ENCODE measurements at regions not wholly inside any gene's neighbourhood (a gene's known extent, or its start where the extent isn't known, plus 50 kb on each side); places are given as distances from the start of the nearest gene placed in this dataset.

DNA sequence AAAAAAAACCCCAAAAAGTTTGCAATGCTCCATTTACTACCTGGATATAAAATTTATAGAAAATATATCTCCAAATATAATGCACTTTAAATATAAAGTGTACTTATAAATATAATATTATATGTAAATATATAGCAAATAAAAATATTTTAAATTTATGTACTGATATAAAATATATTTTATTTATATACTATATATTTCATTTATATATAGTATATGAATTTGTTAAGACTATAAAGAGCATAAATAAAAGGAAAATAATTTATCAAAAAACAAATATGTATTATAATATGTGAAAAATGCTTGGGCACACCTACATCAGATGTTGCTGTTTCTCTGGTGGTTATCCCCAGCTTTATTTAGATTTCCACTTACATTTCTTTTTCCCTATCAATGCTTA, 71.0 kb upstream of the ZBTB18 start:
- TF ChIP-seq POLR2A (IDR thresholded peaks at IDR 0.05; ENCODE audit: extremely low read depth, insufficient read length) (no peak), MYC (IDR thresholded peaks at IDR 0.05; ENCODE audit: low read depth, low read length) (no peak)
- TF ChIP-seq, protein P1, sequence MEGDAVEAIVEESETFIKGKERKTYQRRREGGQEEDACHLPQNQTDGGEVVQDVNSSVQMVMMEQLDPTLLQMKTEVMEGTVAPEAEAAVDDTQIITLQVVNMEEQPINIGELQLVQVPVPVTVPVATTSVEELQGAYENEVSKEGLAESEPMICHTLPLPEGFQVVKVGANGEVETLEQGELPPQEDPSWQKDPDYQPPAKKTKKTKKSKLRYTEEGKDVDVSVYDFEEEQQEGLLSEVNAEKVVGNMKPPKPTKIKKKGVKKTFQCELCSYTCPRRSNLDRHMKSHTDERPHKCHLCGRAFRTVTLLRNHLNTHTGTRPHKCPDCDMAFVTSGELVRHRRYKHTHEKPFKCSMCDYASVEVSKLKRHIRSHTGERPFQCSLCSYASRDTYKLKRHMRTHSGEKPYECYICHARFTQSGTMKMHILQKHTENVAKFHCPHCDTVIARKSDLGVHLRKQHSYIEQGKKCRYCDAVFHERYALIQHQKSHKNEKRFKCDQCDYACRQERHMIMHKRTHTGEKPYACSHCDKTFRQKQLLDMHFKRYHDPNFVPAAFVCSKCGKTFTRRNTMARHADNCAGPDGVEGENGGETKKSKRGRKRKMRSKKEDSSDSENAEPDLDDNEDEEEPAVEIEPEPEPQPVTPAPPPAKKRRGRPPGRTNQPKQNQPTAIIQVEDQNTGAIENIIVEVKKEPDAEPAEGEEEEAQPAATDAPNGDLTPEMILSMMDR (IDR thresholded peaks at IDR 0.05; ENCODE audit: low read depth, low read length), result no peak
- TF ChIP-seq, protein P2, sequence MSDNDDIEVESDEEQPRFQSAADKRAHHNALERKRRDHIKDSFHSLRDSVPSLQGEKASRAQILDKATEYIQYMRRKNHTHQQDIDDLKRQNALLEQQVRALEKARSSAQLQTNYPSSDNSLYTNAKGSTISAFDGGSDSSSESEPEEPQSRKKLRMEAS (IDR thresholded peaks at IDR 0.05; ENCODE audit: low read depth, low read length), result no peak
- DNase-seq (ENCODE audit: low read depth), result no peak
- H3K4me3 ChIP-seq (ENCODE audit: low read depth, low read length), result no peak overlapping the region

DNA sequence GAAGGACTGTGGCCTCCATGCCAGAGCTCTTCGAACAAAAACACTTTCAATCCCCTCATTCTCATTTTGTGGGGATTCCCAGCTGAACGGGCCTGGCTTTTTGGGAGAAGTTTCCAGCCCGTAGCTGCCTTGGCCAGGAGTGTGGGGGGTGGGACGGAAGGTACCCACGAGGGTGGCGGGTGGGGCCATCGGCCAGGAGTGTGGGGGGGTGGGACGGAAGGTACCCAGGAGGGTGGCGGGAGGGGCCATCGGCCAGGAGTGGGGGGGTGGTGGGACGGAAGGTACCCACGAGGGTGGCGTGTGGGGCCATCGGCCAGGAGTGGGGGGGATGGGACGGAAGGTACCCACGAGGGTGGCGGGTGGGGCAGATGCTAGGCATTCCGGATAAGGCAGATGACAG, 71.7 kb upstream of the ZBTB18 start:
- H3K4me3 ChIP-seq (ENCODE audit: low read depth, low read length), result no peak overlapping the region
- DNase-seq (ENCODE audit: low read depth), result no peak
- TF ChIP-seq, protein P1 (IDR thresholded peaks at IDR 0.05; ENCODE audit: low read depth, low read length), result no peak
- no peak for TF ChIP-seq POLR2A (IDR thresholded peaks at IDR 0.05; ENCODE audit: extremely low read depth, insufficient read length)
- no peak for TF ChIP-seq MYC (IDR thresholded peaks at IDR 0.05; ENCODE audit: low read depth, low read length)
- TF ChIP-seq, protein P2 (IDR thresholded peaks at IDR 0.05; ENCODE audit: low read depth, low read length), result no peak

DNA sequence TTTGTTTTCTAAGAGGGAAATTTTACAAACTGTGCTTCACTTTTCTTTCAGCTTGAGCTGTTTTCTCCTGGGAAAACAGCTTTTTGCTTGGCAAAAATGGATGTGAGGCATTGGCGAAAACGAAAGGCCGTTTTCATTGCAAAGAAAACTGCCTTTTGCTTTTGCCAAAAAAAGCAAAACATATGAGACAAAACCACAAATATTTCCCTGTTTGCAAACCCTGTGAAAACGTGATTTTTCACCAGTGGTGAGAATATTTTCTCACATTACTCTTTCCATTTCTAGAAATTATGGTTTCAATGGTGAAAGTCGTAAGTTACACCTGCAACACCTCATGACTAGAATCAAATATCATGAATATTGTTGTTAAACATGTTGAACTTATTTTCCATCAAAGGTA, 74.0 kb upstream of the ZBTB18 start:
- no peak for DNase-seq (ENCODE audit: low read depth)

DNA sequence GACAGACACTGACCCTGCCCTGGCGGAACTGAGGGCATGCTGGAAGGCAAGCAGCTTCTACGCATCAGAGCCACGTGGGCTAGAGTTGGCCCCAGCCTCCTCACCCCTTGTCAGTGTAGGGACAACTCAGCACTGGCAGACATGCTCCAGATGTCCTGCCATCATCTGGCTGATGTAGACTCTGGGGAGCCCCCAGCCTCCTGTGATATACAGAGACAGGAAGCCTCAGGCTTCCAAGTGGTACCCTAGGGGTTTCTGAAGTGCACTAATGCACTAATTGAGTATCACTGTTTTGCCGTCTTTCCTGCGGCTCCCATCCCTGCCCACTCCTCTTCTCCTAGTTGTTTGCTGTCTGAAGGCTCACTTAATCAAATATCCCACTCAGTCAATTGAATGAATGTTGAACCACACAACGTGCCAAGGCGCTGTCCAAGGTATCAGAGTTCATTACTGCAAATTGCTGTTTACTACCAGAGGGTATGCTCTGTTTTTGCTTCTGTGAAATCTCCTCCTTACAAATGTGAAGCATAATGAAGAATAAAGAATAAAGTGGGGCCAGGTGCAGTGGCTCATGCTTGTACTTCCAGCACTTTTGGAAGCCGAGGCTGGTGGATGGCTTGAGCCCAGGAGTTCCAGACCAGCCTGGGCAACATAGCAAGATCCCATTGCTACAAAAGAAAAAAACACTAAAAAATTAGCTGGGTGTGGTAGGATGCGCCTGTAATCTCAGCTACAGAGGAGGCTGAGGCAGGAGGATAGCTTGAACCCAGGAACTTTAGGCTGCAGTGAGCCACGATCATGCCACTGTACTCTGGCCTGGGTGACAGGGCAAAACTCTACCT, 76.4 kb upstream of the ZBTB18 start:
- no peak overlapping the region for H3K4me3 ChIP-seq (ENCODE audit: low read depth, low read length)
- DNase-seq (ENCODE audit: low read depth), result peak; percentile 30
- no peak for TF ChIP-seq MYC (IDR thresholded peaks at IDR 0.05; ENCODE audit: low read depth, low read length)
- no peak for TF ChIP-seq POLR2A (IDR thresholded peaks at IDR 0.05; ENCODE audit: extremely low read depth, insufficient read length)
- TF ChIP-seq, protein P2 (IDR thresholded peaks at IDR 0.05; ENCODE audit: low read depth, low read length), result peak; percentile 21; the same call in 1 of the 2 replicates
- TF ChIP-seq, protein P1 (IDR thresholded peaks at IDR 0.05; ENCODE audit: low read depth, low read length), result no peak

More for the DNA sequence above, 74.0 kb upstream of the ZBTB18 start:
- TF ChIP-seq MYC (IDR thresholded peaks at IDR 0.05; ENCODE audit: low read depth, low read length) (no peak), POLR2A (IDR thresholded peaks at IDR 0.05; ENCODE audit: extremely low read depth, insufficient read length) (no peak)
- TF ChIP-seq, protein P2 (IDR thresholded peaks at IDR 0.05; ENCODE audit: low read depth, low read length), result no peak
- TF ChIP-seq, protein P1 (IDR thresholded peaks at IDR 0.05; ENCODE audit: low read depth, low read length), result no peak
- no peak overlapping the region for H3K4me3 ChIP-seq (ENCODE audit: low read depth, low read length)

DNA sequence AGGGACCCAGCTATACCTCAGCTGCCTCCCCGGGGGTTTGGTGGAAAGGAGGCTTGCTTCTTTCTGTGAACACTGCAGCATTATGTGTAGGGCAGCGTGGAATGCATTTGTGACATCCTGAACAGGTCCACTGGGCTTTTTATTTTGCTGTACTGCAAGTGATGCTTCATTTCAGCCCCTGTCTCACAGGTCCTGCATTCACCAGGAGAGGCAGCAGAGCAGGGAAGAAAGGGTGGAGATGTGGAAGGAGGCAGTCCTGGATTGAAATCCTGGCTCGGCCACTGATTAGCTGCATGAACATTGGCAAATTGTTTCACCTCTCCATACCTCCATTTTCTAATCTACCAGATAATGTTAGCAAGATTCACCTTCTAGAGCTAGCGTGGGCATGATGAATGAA, 77.9 kb upstream of the ZBTB18 start:
- DNase-seq (ENCODE audit: low read depth), result no peak
- TF ChIP-seq, protein P1 (IDR thresholded peaks at IDR 0.05; ENCODE audit: low read depth, low read length), result no peak
- no peak for TF ChIP-seq MYC (IDR thresholded peaks at IDR 0.05; ENCODE audit: low read depth, low read length)
- no peak for TF ChIP-seq POLR2A (IDR thresholded peaks at IDR 0.05; ENCODE audit: extremely low read depth, insufficient read length)
- TF ChIP-seq, protein P2 (IDR thresholded peaks at IDR 0.05; ENCODE audit: low read depth, low read length), result no peak
- H3K4me3 ChIP-seq (ENCODE audit: low read depth, low read length), result no peak overlapping the region

All from NB4 (cell line).